Smooth muscle cell (in vitro differentiated cells): ENCODE measurements at regions not wholly inside any gene's neighbourhood (a gene's known extent, or its start where the extent isn't known, plus 50 kb on each side); places are given as distances from the start of the nearest gene placed in this dataset.

Source experiments
- DNase-seq: peaks from one replicate; lab custom pipeline; 2025; ENCODE audit not compliant: unreplicated experiment; lab: John Stamatoyannopoulos, UW
- H2AFZ ChIP-seq: fragments of 200-600 bp; sonication (generic); 2 replicates; pipeline ENCODE4 v1.6.0; 2016; ENCODE audit warnings: antibody characterized with exemption, low read depth, mild to moderate bottlenecking
- H3F3A ChIP-seq: fragments of 200-600 bp; sonication (generic); 2 replicates; pipeline ENCODE4 v1.6.0; 2017; ENCODE audit warnings: antibody characterized with exemption, low read depth
- H3K27ac ChIP-seq: fragments of 200-600 bp; sonication (generic); 2 replicates; pipeline ENCODE4 v1.5.1; 2016; ENCODE audit warnings: low read depth, mild to moderate bottlenecking
- H3K27me3 ChIP-seq: fragments of 200-600 bp; sonication (generic); 2 replicates; pipeline ENCODE4 v1.6.1; 2016; ENCODE audit warnings: low read depth, mild to moderate bottlenecking
- H3K36me3 ChIP-seq: fragments of 200-600 bp; sonication (generic); 2 replicates; pipeline ENCODE4 v1.5.1; 2016; ENCODE audit warnings: low read depth
- H3K4me1 ChIP-seq: fragments of 200-600 bp; sonication (generic); 2 replicates; pipeline ENCODE4 v1.5.1; 2016; ENCODE audit warnings: low read depth
- H3K4me2 ChIP-seq: fragments of 200-600 bp; sonication (generic); 2 replicates; pipeline ENCODE4 v1.6.0; 2016; ENCODE audit warnings: mild to moderate bottlenecking
- H3K4me3 ChIP-seq: fragments of 200-600 bp; sonication (generic); 2 replicates; pipeline ENCODE4 v1.5.1; 2016; ENCODE audit warnings: mild to moderate bottlenecking
- H3K79me2 ChIP-seq: fragments of 200-600 bp; sonication (generic); 2 replicates; pipeline ENCODE4 v1.6.0; 2016; ENCODE audit warnings: low read depth, mild to moderate bottlenecking
- H3K9ac ChIP-seq: fragments of 200-600 bp; sonication (generic); 2 replicates; pipeline ENCODE4 v1.6.0; 2016; ENCODE audit warnings: low read depth
- H3K9me3 ChIP-seq: fragments of 200-600 bp; sonication (generic); replicated peaks from 2 replicates; pipeline ENCODE4 v1.5.1; 2016; ENCODE audit warnings: low read depth
- H4K20me1 ChIP-seq: fragments of 200-600 bp; sonication (generic); 2 replicates; pipeline ENCODE4 v1.6.0; 2016; ENCODE audit warnings: low read depth
- WGBS: methylation state at CpG from one replicate; pipeline ENCODE4 v1.1.7; 2016; ENCODE audit warnings: low lambda C conversion rate; 5-methylcytosine and 5-hydroxymethylcytosine counted together
- TF ChIP-seq, protein P1 (sequence below): fragments of 200-600 bp; sonication (generic); IDR thresholded peaks from 2 replicates; pipeline ENCODE4 v1.5.1; 2017; ENCODE audit warnings: borderline replicate concordance, mild to moderate bottlenecking, antibody characterized with exemption; ENCODE audit not compliant: insufficient read depth, poor library complexity, severe bottlenecking

DNA sequence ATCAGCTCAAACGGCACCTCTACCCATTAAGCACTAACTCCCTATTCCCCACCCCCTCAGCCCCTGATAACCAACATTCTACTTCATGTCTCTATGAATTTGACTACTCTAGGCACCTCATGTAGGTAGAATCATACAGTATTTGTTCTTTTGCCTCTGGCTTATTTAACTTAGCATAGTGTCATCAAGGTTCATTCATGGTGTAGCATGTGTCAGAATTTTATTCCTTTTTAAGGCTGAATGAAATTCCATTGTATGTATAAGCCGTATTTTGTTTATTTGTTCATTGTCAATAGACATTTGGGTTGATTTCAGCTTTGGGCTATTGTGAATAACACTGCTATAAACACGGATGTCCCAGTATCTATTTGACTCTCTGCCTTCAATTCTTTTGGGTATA is 794.9 kb upstream of the SOX9 start:
- peaks cover 5% of the 10 kb centered on the region for H3F3A ChIP-seq
- WGBS = 92% methylated on average over 3 of the region's 3 CpGs

DNA sequence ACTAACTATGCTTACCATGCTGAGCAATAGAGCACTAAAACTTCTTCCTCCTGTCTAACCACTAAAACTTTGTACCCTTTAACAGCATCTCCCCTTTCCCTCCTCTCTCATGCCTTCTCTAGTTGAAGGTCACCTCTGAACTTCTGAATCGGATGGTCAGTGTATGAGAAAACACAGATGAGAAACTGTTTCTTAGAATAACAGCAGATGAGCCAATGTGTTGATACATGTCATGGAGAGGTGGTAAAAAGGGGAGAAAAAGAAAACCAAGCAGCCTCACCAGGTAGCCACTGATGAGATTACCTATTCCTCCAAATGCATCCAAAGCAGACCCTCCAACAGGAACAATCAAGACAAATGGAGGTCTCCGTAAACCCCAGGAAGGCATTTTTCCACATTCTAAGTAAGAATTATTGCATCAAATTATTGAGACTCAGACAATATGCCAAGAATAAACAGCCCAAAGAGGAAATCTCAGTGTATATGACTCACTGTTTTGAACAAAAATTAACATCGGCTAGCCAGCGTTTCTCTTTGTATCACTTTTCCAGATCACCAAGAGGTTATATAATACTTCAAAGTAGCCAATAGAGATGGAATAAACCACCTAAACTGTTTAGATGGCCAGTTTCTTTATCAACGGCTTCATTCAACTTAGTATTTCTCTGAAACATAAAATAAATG is 793.3 kb upstream of the SOX9 start:
- Histone ChIP-seq H3K36me3 (no peaks in the 10 kb centered on the region), H3K27ac (no peak overlapping the region), H3K4me3 (no peak overlapping the region), H3K27me3 (no peaks in the 10 kb centered on the region), H2AFZ (no peak overlapping the region), H4K20me1 (no peaks in the 10 kb centered on the region), H3K9ac (no peak overlapping the region), H3K79me2 (no peaks in the 10 kb centered on the region), H3K4me1 (peaks cover 10% of the 10 kb centered on the region), H3K9me3 (no peaks in the 10 kb centered on the region), H3F3A (peaks cover 5% of the 10 kb centered on the region), H3K4me2 (peak overlapping the region; percentile 48)
- no peak for DNase-seq
- TF ChIP-seq, protein P1, sequence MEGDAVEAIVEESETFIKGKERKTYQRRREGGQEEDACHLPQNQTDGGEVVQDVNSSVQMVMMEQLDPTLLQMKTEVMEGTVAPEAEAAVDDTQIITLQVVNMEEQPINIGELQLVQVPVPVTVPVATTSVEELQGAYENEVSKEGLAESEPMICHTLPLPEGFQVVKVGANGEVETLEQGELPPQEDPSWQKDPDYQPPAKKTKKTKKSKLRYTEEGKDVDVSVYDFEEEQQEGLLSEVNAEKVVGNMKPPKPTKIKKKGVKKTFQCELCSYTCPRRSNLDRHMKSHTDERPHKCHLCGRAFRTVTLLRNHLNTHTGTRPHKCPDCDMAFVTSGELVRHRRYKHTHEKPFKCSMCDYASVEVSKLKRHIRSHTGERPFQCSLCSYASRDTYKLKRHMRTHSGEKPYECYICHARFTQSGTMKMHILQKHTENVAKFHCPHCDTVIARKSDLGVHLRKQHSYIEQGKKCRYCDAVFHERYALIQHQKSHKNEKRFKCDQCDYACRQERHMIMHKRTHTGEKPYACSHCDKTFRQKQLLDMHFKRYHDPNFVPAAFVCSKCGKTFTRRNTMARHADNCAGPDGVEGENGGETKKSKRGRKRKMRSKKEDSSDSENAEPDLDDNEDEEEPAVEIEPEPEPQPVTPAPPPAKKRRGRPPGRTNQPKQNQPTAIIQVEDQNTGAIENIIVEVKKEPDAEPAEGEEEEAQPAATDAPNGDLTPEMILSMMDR = no peak
- 50% methylated on average over 5 of the region's 5 CpGs for WGBS

More for the DNA sequence above, 794.9 kb upstream of the SOX9 start:
- TF ChIP-seq, protein P1 = no peak
- Histone ChIP-seq H2AFZ (no peak overlapping the region), H3K9ac (no peak overlapping the region), H3K4me2 (no peak overlapping the region), H3K9me3 (no peaks in the 10 kb centered on the region), H3K4me3 (no peak overlapping the region), H3K36me3 (no peaks in the 10 kb centered on the region), H3K79me2 (no peaks in the 10 kb centered on the region), H3K27me3 (no peaks in the 10 kb centered on the region), H4K20me1 (no peaks in the 10 kb centered on the region), H3K4me1 (peaks cover 10% of the 10 kb centered on the region), H3K27ac (no peak overlapping the region)
- DNase-seq = no peak

DNA sequence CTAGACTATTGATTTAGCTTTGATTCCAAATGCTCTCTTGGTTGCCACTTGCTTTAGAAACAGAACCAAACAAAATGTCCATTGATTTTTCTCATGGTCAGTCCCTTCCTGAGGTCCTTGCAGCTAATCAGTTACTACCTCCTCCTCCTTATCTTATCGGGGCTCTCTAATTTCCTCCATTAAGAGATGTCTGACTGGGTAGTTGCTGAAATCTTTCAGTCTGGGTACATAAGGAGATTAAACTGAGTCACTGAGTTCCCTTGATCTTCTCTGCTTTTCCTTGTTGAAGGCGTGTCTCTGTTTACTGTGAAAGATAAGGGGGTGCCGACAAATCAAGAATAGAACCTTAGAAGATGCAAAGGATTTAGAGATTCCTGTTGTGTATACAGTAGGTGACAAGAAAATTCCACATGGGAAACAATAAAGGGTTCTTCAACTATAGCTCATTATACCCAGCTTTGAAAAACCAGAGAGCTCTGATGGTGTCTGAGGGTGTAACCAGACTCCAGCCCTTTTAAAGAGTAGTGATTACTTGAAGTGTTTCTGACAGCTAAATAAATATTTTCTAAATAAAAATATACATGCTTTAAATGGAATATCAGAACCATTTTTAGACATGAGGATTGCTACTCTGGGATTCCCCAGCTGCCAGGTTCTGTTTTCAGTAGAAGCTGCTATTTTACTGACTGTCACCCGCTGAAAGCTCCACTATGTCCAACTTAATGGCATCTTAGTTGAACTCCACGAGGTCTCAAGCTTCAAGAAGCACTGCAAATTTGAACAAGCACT is 791.3 kb upstream of the SOX9 start:
- TF ChIP-seq, protein P1 = no peak
- no peaks in the 10 kb centered on the region for H3K27me3 ChIP-seq
- peaks cover 5% of the 10 kb centered on the region for H3F3A ChIP-seq
- H3K36me3 ChIP-seq = no peaks in the 10 kb centered on the region
- H3K9me3 ChIP-seq = no peaks in the 10 kb centered on the region
- no peak for DNase-seq
- peak overlapping the region; percentile 65 for H3K27ac ChIP-seq
- H2AFZ ChIP-seq = no peak overlapping the region
- peak overlapping the region; percentile 72 for H3K4me2 ChIP-seq
- peaks cover 11% of the 10 kb centered on the region for H3K4me1 ChIP-seq
- H3K79me2 ChIP-seq = no peaks in the 10 kb centered on the region
- WGBS = 30% methylated on average over 5 of the region's 5 CpGs
- no peaks in the 10 kb centered on the region for H4K20me1 ChIP-seq
- H3K4me3 ChIP-seq = no peak overlapping the region
- no peak overlapping the region for H3K9ac ChIP-seq

DNA sequence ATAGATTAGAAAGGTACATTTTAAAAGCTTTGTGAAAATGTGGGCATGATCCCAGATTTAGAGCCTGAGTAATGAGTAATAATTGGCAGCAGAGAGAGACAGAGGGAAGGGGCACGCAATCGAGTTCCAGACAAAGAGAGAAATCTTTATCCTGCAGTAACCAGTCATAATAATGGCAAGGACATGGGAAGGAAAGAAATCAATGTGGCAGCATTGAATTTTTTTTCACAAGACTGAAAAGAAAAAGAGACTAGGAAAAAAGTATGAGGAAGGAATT is 790.8 kb upstream of the SOX9 start:
- no peaks in the 10 kb centered on the region for H3K9me3 ChIP-seq
- H3K79me2 ChIP-seq = no peaks in the 10 kb centered on the region
- 49% methylated on average over 2 of the region's 2 CpGs for WGBS
- TF ChIP-seq, protein P1 = no peak
- no peak for DNase-seq
- H3F3A ChIP-seq = peaks cover 5% of the 10 kb centered on the region
- H3K4me3 ChIP-seq = no peak overlapping the region
- H3K27ac ChIP-seq = peak overlapping the region; percentile 65
- no peaks in the 10 kb centered on the region for H4K20me1 ChIP-seq
- H3K36me3 ChIP-seq = no peaks in the 10 kb centered on the region
- H3K27me3 ChIP-seq = no peaks in the 10 kb centered on the region
- H3K4me2 ChIP-seq = peak overlapping the region; percentile 72
- H2AFZ ChIP-seq = no peak overlapping the region
- no peak overlapping the region for H3K9ac ChIP-seq
- H3K4me1 ChIP-seq = peaks cover 14% of the 10 kb centered on the region
